Astrocyte (in vitro differentiated cells and primary cell): ENCODE measurements at regions not wholly inside any gene's neighbourhood (a gene's known extent, or its start where the extent isn't known, plus 50 kb on each side); places are given as distances from the start of the nearest gene placed in this dataset.

Experiments used
- DNase-seq: peaks from one replicate; pipeline ENCODE4 v3.0.0-alpha.2; 2010; ENCODE audit warnings: low read depth
- FAIRE-seq: peaks from 2 replicates; lab custom pipeline; 2011; peaks lifted over from hg19 to GRCh38; lab: Jason Lieb, UNC
- H2AFZ ChIP-seq: 2 replicates; pipeline ENCODE4 v1.6.0; 2012; ENCODE audit warnings: low read depth, low read length, inconsistent platforms
- H3K27ac ChIP-seq: 2 replicates; pipeline ENCODE4 v1.5.1; 2011; ENCODE audit warnings: low read depth, low read length, inconsistent platforms
- H3K27me3 ChIP-seq: 2 replicates; pipeline ENCODE4 v1.6.0; 2011; ENCODE audit warnings: low read length, inconsistent platforms; ENCODE audit not compliant: insufficient read depth
- H3K36me3 ChIP-seq: 2 replicates; pipeline ENCODE4 v1.5.1; 2011; ENCODE audit warnings: low read length, inconsistent platforms; ENCODE audit not compliant: insufficient read depth
- H3K4me1 ChIP-seq: 2 replicates; pipeline ENCODE4 v1.5.1; 2011; ENCODE audit warnings: low read length, inconsistent platforms; ENCODE audit not compliant: insufficient read depth
- H3K4me2 ChIP-seq: 2 replicates; pipeline ENCODE4 v1.6.0; 2012; ENCODE audit warnings: low read length, inconsistent platforms
- H3K4me3 ChIP-seq: 2 replicates; pipeline ENCODE4 v1.5.1; 2011; ENCODE audit warnings: low read depth, mild to moderate bottlenecking, low read length, inconsistent platforms; ENCODE audit not compliant: insufficient read depth
- H3K79me2 ChIP-seq: 2 replicates; pipeline ENCODE4 v1.6.0; 2012; ENCODE audit warnings: mild to moderate bottlenecking, low read length, inconsistent platforms; ENCODE audit not compliant: insufficient read depth
- H3K9ac ChIP-seq: 2 replicates; pipeline ENCODE4 v1.6.0; 2012; ENCODE audit warnings: mild to moderate bottlenecking, low read length, inconsistent platforms
- H3K9me3 ChIP-seq: 2 replicates; pipeline ENCODE4 v1.5.1; 2012; ENCODE audit warnings: low read depth, mild to moderate bottlenecking, low read length, inconsistent platforms; ENCODE audit not compliant: insufficient read depth
- H4K20me1 ChIP-seq: 2 replicates; pipeline ENCODE4 v1.6.0; 2012; ENCODE audit warnings: low read length, inconsistent platforms; ENCODE audit not compliant: insufficient read depth
- H3K27ac Mint-ChIP-seq: one replicate; pipeline ENCODE4 v1.8.0; 2021; ENCODE audit warnings: mild to moderate bottlenecking, mixed read lengths; ENCODE audit not compliant: unreplicated experiment
- H3K27me3 Mint-ChIP-seq: one replicate; pipeline ENCODE4 v1.8.0; 2021; ENCODE audit warnings: low read depth, mixed read lengths; ENCODE audit not compliant: unreplicated experiment
- H3K36me3 Mint-ChIP-seq: one replicate; pipeline ENCODE4 v1.8.0; 2021; ENCODE audit warnings: low read depth, mixed read lengths; ENCODE audit not compliant: unreplicated experiment
- H3K4me1 Mint-ChIP-seq: one replicate; pipeline ENCODE4 v1.8.0; 2021; ENCODE audit warnings: low read depth, mixed read lengths; ENCODE audit not compliant: unreplicated experiment
- H3K4me3 Mint-ChIP-seq: one replicate; pipeline ENCODE4 v1.8.0; 2021; ENCODE audit warnings: mild to moderate bottlenecking, moderate library complexity, mixed read lengths; ENCODE audit not compliant: unreplicated experiment
- H3K9me3 Mint-ChIP-seq: one replicate; pipeline ENCODE4 v1.8.0; 2021; ENCODE audit warnings: mild to moderate bottlenecking, mixed read lengths; ENCODE audit not compliant: unreplicated experiment
- CTCF ChIP-seq: IDR thresholded peaks from 2 replicates; pipeline ENCODE4 v1.5.1; 2011; ENCODE audit warnings: low read depth, mild to moderate bottlenecking, inconsistent platforms, low read length, moderate library complexity; ENCODE audit not compliant: insufficient read depth
- EZH2 ChIP-seq: IDR thresholded peaks from 2 replicates; pipeline ENCODE4 v1.6.1; 2012; ENCODE audit warnings: mild to moderate bottlenecking, low read length, inconsistent platforms; ENCODE audit not compliant: insufficient read depth

- H3K27me3 Mint-ChIP-seq: no peaks in the 10 kb centered on the region
- H3K27ac ChIP-seq: no peak overlapping the region
These were observed 188.0 kb downstream of the CAND1 start for GRCh38 chr12:67457136-67457535.

GRCh38 chr12:67457778-67458665, 188.9 kb downstream of the CAND1 start:
- Histone ChIP-seq H3K9ac (no peak overlapping the region), H3K27me3 (no peaks in the 10 kb centered on the region), H3K4me1 (peaks cover 9% of the 10 kb centered on the region), H3K36me3 (no peaks in the 10 kb centered on the region), H3K4me2 (no peak overlapping the region), H2AFZ (no peak overlapping the region), H3K4me3 (no peak overlapping the region), H3K79me2 (no peaks in the 10 kb centered on the region), H4K20me1 (no peaks in the 10 kb centered on the region), H3K9me3 (no peaks in the 10 kb centered on the region), H3K27ac (no peak overlapping the region)
- Mint-ChIP-seq H3K27me3 (no peaks in the 10 kb centered on the region), H3K9me3 (no peaks in the 10 kb centered on the region), H3K4me3 (no peak overlapping the region), H3K36me3 (no peaks in the 10 kb centered on the region), H3K4me1 (peaks cover 29% of the 10 kb centered on the region), H3K27ac (peak overlapping the region; percentile 38)
- TF ChIP-seq CTCF (no peak), EZH2 (no peak)
- DNase-seq: no peak
- FAIRE-seq: peak; percentile 9

More at GRCh38 chr12:67457136-67457535, 188.0 kb downstream of the CAND1 start:
- no peaks in the 10 kb centered on the region for H3K36me3 ChIP-seq
- TF ChIP-seq CTCF (no peak), EZH2 (no peak)
- no peaks in the 10 kb centered on the region for H3K79me2 ChIP-seq
- Mint-ChIP-seq H3K36me3 (no peaks in the 10 kb centered on the region), H3K9me3 (peaks cover 3% of the 10 kb centered on the region), H3K27ac (no peak overlapping the region), H3K4me3 (no peak overlapping the region), H3K4me1 (peaks cover 29% of the 10 kb centered on the region)
- no peaks in the 10 kb centered on the region for H4K20me1 ChIP-seq
- H2AFZ ChIP-seq: no peak overlapping the region
- DNase-seq (no peak), FAIRE-seq (no peak)
- no peaks in the 10 kb centered on the region for H3K27me3 ChIP-seq
- peaks cover 9% of the 10 kb centered on the region for H3K4me1 ChIP-seq
- no peak overlapping the region for H3K9ac ChIP-seq
- H3K9me3 ChIP-seq: no peaks in the 10 kb centered on the region
- H3K4me2 ChIP-seq: peak overlapping the region; percentile 64
- H3K4me3 ChIP-seq: no peak overlapping the region

GRCh38 chr12:67459173-67459572, 189.4 kb upstream of the DYRK2 start:
- H4K20me1 ChIP-seq: no peaks in the 10 kb centered on the region
- Mint-ChIP-seq H3K27me3 (no peaks in the 10 kb centered on the region), H3K4me1 (peaks cover 29% of the 10 kb centered on the region), H3K27ac (no peak overlapping the region), H3K4me3 (no peak overlapping the region), H3K36me3 (no peaks in the 10 kb centered on the region), H3K9me3 (no peaks in the 10 kb centered on the region)
- H3K27ac ChIP-seq: no peak overlapping the region
- no peaks in the 10 kb centered on the region for H3K27me3 ChIP-seq
- H3K9me3 ChIP-seq: no peaks in the 10 kb centered on the region
- no peak for TF ChIP-seq EZH2
- TF ChIP-seq CTCF: no peak
- no peak for FAIRE-seq
- no peaks in the 10 kb centered on the region for H3K36me3 ChIP-seq
- H3K79me2 ChIP-seq: no peaks in the 10 kb centered on the region
- DNase-seq: peak; percentile 23
- H3K4me1 ChIP-seq: peaks cover 9% of the 10 kb centered on the region
- H3K9ac ChIP-seq: no peak overlapping the region
- no peak overlapping the region for H3K4me3 ChIP-seq
- H2AFZ ChIP-seq: no peak overlapping the region
- H3K4me2 ChIP-seq: no peak overlapping the region
